B cell (primary cell): ENCODE measurements at regions not wholly inside any gene's neighbourhood (a gene's known extent, or its start where the extent isn't known, plus 50 kb on each side); places are given as distances from the start of the nearest gene placed in this dataset.

Experiments used
- ATAC-seq: fragments of 200-7000 bp; cut with Tn5 transposase; one replicate; pipeline ENCODE4 v1.10.0; 2021; ENCODE audit warnings: low read depth, mild to moderate bottlenecking, moderate number of reproducible peaks, moderate library complexity
- CTCF ChIA-PET: fragments of 350-600 bp; sonication (Branson Sonifier 250); formaldehyde crosslinking; loops from one replicate; lab custom pipeline; 2021; ENCODE audit warnings: antibody characterized with exemption, inconsistent platforms; lab: Charles Lee
- POLR2A ChIA-PET: fragments of 350-600 bp; sonication (Branson Sonifier 250); formaldehyde crosslinking; loops from one replicate; lab custom pipeline; 2021; ENCODE audit warnings: antibody characterized with exemption; lab: Charles Lee
- DNase-seq: peaks from one replicate; pipeline ENCODE4 v3.0.0; 2013
- H2AFZ ChIP-seq: 2 replicates; pipeline ENCODE4 v1.6.1; 2012; ENCODE audit warnings: mild to moderate bottlenecking, low read depth, low read length; ENCODE audit not compliant: insufficient read depth, poor library complexity, severe bottlenecking
- H3K27ac ChIP-seq, 2 donors: 1 replicate in 1 of 2; 2 replicates in 1 of 2; pipeline ENCODE4 v1.5.1; 2012 to 2013; ENCODE audit warnings: low read length in 2 of 2, mild to moderate bottlenecking in 2 of 2, moderate library complexity in 1 of 2
- H3K27me3 ChIP-seq, 4 experiments: fragments of 200-600 bp in 1 of 4; sonication (generic) in 1 of 4; replicated peaks in 1 of 4; 1 replicate in 2 of 4; 2 replicates in 2 of 4; pipeline versions ENCODE4 v1.6.1 to v1.7.0; 2013 to 2016; ENCODE audit warnings: low read length in 3 of 4, mild to moderate bottlenecking in 2 of 4, mixed read lengths in 1 of 4, moderate library complexity in 1 of 4; ENCODE audit not compliant: insufficient read depth in 4 of 4, control insufficient read depth in 3 of 4; ENCODE audit errors: control extremely low read depth in 1 of 4
- H3K36me3 ChIP-seq, 2 experiments: replicated peaks in 1 of 2; 1 replicate in 1 of 2; 2 replicates in 1 of 2; pipeline versions ENCODE4 v1.6.1 to v1.7.1; 2013; ENCODE audit warnings: low read length in 1 of 2; ENCODE audit not compliant: insufficient read depth in 2 of 2, control insufficient read depth in 1 of 2; ENCODE audit errors: control extremely low read depth in 1 of 2, extremely low read depth in 1 of 2
- H3K4me1 ChIP-seq, 2 donors: fragments of 200-600 bp in 1 of 2; sonication (generic) in 1 of 2; 1 replicate in 1 of 2; 2 replicates in 1 of 2; pipeline versions ENCODE4 v1.5.1 to v1.6.1; 2013 to 2017; ENCODE audit warnings: low read length in 2 of 2; ENCODE audit not compliant: control insufficient read depth in 2 of 2, insufficient read depth in 2 of 2
- H3K4me2 ChIP-seq: replicated peaks from 2 replicates; pipeline ENCODE3; 2012; ENCODE audit warnings: mild to moderate bottlenecking, low read depth, low read length; ENCODE audit not compliant: poor library complexity, severe bottlenecking
- H3K4me3 ChIP-seq, 5 experiments: fragments of 200-600 bp in 1 of 5; sonication (generic) in 1 of 5; 1 replicate in 3 of 5; 2 replicates in 2 of 5; pipeline versions ENCODE4 v1.5.1 to v1.7.0; 2011 to 2016; ENCODE audit warnings: low read length in 4 of 5, mild to moderate bottlenecking in 4 of 5, low read depth in 2 of 5, control low read depth in 1 of 5, moderate library complexity in 1 of 5; ENCODE audit not compliant: insufficient read depth in 1 of 5; ENCODE audit errors: control extremely low read depth in 1 of 5, extremely low read depth in 1 of 5
- H3K79me2 ChIP-seq: fragments of 200-600 bp; sonication (generic); one replicate; pipeline ENCODE4 v1.6.0; 2016; ENCODE audit warnings: low read length; ENCODE audit not compliant: control insufficient read depth, insufficient read depth
- H3K9ac ChIP-seq: fragments of 200-600 bp; sonication (generic); 2 replicates; pipeline ENCODE4 v1.6.1; 2017; ENCODE audit warnings: mild to moderate bottlenecking, low read length, moderate library complexity
- H3K9me3 ChIP-seq, 3 donors: one replicate each; pipeline versions ENCODE4 v1.6.1 to v1.7.1; 2013; ENCODE audit warnings: low read length in 2 of 3; ENCODE audit not compliant: control insufficient read depth in 2 of 3, insufficient read depth in 1 of 3; ENCODE audit errors: control extremely low read depth in 1 of 3
- H4K20me1 ChIP-seq: 2 replicates; pipeline ENCODE4 v1.6.0; 2012; ENCODE audit warnings: mild to moderate bottlenecking, low read length; ENCODE audit not compliant: insufficient read depth, control insufficient read depth, poor library complexity, severe bottlenecking
- H3K27ac Mint-ChIP-seq: one replicate; pipeline ENCODE4 v1.8.0; 2021; ENCODE audit warnings: mixed read lengths
- H3K27me3 Mint-ChIP-seq: one replicate; pipeline ENCODE4 v1.8.0; 2021; ENCODE audit warnings: mixed read lengths
- H3K4me1 Mint-ChIP-seq: one replicate; pipeline ENCODE4 v1.8.0; 2021; ENCODE audit warnings: mixed read lengths
- H3K4me3 Mint-ChIP-seq: one replicate; pipeline ENCODE4 v1.8.0; 2021; ENCODE audit warnings: mixed read lengths
- H3K9me3 Mint-ChIP-seq: one replicate; pipeline ENCODE4 v1.8.0; 2022; ENCODE audit warnings: mixed read lengths; ENCODE audit not compliant: insufficient read depth
- EZH2 ChIP-seq: IDR thresholded peaks from 2 replicates; pipeline ENCODE4 v1.6.1; 2012; ENCODE audit warnings: borderline replicate concordance, low read depth, mild to moderate bottlenecking, moderate library complexity, low read length; ENCODE audit not compliant: insufficient read depth, poor library complexity, severe bottlenecking
- WGBS: methylation state at CpG from one replicate; pipeline ENCODE4 v1.1.5; 2013; ENCODE audit warnings: missing lambda C conversion rate; ENCODE audit not compliant: insufficient coverage; 5-methylcytosine and 5-hydroxymethylcytosine counted together
- intact Hi-C: fragments of 100-400 bp; cut with micrococcal nuclease; formaldehyde crosslinking; loops from one replicate; pipeline ENCODE4 v1.10.0; 2022
- TF ChIP-seq, protein P1 (sequence below): fragments of 200-600 bp; IDR thresholded peaks from one replicate; pipeline ENCODE4 v1.8.0; 2022; ENCODE audit warnings: antibody characterized with exemption, mild to moderate bottlenecking

DNA sequence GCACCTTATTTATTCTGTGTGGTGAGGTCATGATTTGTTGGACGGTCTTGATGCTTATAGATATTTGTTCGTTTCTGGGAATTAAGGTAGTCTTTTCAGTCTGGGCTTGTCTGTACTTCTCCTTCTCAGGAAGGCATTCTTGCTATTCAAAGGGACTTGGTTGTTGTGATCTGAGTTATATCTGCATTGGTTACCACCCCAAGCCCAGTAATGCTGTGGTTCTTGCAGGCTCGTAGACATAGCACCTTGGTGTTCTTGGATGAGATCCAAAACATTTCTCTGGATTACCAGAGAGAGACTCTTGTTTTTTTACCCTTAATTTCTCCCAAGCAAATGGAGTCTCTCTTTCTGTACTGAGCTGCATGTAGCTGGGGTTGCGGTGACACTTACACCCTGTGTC is 128.0 kb upstream of the CBLB start:
- H3K4me1 ChIP-seq: no peaks in the 10 kb centered on the region
- CTCF ChIA-PET: interaction anchor here (0.6 kb wide), 1 partner anchor 493 kb away, joined by 4 read pairs; no protein-coding TSS in a partner anchor
- intact Hi-C loops: no loop called here

DNA sequence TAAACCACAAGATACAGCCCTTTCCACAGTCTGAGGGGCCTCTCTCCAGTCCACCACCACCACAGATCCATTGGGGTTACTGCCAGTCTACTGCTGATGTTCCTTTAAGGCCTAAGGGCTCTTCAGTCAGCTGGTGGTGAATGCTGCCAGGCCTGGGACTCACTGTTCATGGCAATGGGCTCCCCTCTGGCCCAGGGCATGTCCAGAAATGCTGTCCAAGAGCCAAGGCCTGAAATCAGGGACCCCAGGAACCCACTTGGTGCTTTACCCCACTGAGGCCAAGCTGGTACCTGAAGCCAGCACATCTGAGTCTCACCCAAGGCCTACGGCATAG is 128.6 kb upstream of the CBLB start:
- H3K4me2 ChIP-seq: no peak overlapping the region
- Mint-ChIP-seq H3K27ac (no peak overlapping the region), H3K4me3 (no peak overlapping the region), H3K4me1 (no peaks in the 10 kb centered on the region), H3K9me3 (peaks cover 5% of the 10 kb centered on the region), H3K27me3 (no peaks in the 10 kb centered on the region)
- H3K36me3 ChIP-seq: no peaks in the 10 kb centered on the region
- no peak overlapping the region for H3K9ac ChIP-seq
- ChIA-PET POLR2A (no interaction called here), CTCF (interaction anchor here (0.6 kb wide), 1 partner anchor 492 kb away, joined by 4 read pairs; no protein-coding TSS in a partner anchor)
- no peak for ATAC-seq
- H3K4me1 ChIP-seq: no peaks in the 10 kb centered on the region
- no peak overlapping the region for H3K4me3 ChIP-seq
- 100% methylated on average over 1 of the region's 1 CpG for WGBS
- DNase-seq: no peak
- H4K20me1 ChIP-seq: no peaks in the 10 kb centered on the region
- intact Hi-C loops: no loop called here
- no peak overlapping the region for H3K27ac ChIP-seq
- peaks cover 4 to 13% (median 7%) of the 10 kb centered on the region in 3 donors for H3K9me3 ChIP-seq
- TF ChIP-seq EZH2: no peak
- TF ChIP-seq, protein P1, sequence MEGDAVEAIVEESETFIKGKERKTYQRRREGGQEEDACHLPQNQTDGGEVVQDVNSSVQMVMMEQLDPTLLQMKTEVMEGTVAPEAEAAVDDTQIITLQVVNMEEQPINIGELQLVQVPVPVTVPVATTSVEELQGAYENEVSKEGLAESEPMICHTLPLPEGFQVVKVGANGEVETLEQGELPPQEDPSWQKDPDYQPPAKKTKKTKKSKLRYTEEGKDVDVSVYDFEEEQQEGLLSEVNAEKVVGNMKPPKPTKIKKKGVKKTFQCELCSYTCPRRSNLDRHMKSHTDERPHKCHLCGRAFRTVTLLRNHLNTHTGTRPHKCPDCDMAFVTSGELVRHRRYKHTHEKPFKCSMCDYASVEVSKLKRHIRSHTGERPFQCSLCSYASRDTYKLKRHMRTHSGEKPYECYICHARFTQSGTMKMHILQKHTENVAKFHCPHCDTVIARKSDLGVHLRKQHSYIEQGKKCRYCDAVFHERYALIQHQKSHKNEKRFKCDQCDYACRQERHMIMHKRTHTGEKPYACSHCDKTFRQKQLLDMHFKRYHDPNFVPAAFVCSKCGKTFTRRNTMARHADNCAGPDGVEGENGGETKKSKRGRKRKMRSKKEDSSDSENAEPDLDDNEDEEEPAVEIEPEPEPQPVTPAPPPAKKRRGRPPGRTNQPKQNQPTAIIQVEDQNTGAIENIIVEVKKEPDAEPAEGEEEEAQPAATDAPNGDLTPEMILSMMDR: no peak
- H3K79me2 ChIP-seq: no peaks in the 10 kb centered on the region
- no peaks in the 10 kb centered on the region for H3K27me3 ChIP-seq
- H2AFZ ChIP-seq: no peak overlapping the region

More for the DNA sequence above, 128.0 kb upstream of the CBLB start:
- H3K9ac ChIP-seq: no peak overlapping the region
- no peak overlapping the region for H3K4me2 ChIP-seq
- H3K9me3 ChIP-seq: peaks cover 4 to 13% (median 7%) of the 10 kb centered on the region in 3 donors
- DNase-seq (no peak), ATAC-seq (no peak)
- H3K4me3 Mint-ChIP-seq: no peak overlapping the region
- H2AFZ ChIP-seq: no peak overlapping the region
- no peak for TF ChIP-seq EZH2
- TF ChIP-seq, protein P1: no peak
- H3K79me2 ChIP-seq: no peaks in the 10 kb centered on the region
- no peak overlapping the region for H3K27ac ChIP-seq
- POLR2A ChIA-PET: no interaction called here
- no peaks in the 10 kb centered on the region for H3K4me1 Mint-ChIP-seq
- no peaks in the 10 kb centered on the region for H4K20me1 ChIP-seq
- H3K9me3 Mint-ChIP-seq: peaks cover 5% of the 10 kb centered on the region
- no peaks in the 10 kb centered on the region for H3K36me3 ChIP-seq
- 89% methylated on average over 4 of the region's 4 CpGs for WGBS
- H3K27ac Mint-ChIP-seq: no peak overlapping the region
- H3K27me3 ChIP-seq: no peaks in the 10 kb centered on the region
- no peaks in the 10 kb centered on the region for H3K27me3 Mint-ChIP-seq
- no peak overlapping the region for H3K4me3 ChIP-seq
